ENCODE measurements at regions not wholly inside any gene's neighbourhood (a gene's known extent, or its start where the extent isn't known, plus 50 kb on each side); places are given as distances from the start of the nearest gene placed in this dataset.

DNA sequence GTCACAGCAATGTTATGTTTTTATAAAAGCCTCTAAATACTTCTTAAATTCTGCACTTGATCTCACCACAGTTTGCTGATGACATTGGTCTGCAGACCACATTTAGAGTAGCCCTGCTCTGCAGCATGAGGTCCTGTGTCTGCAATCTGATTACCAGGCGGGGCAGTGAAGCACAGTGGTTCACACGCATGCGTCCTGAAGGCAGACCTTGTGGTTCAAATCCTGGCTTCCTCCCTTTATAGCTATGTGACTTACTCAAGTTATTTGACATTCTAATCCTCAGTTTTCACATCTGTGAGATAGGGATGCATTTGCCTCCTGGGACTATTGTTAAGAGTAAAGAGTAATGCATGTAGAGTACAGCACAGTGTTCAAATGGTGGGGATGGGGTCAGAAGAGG, 50.3 kb downstream of the BMAL2 start:
- DNase-seq (ENCODE audit: low spot score): no peak

DNA sequence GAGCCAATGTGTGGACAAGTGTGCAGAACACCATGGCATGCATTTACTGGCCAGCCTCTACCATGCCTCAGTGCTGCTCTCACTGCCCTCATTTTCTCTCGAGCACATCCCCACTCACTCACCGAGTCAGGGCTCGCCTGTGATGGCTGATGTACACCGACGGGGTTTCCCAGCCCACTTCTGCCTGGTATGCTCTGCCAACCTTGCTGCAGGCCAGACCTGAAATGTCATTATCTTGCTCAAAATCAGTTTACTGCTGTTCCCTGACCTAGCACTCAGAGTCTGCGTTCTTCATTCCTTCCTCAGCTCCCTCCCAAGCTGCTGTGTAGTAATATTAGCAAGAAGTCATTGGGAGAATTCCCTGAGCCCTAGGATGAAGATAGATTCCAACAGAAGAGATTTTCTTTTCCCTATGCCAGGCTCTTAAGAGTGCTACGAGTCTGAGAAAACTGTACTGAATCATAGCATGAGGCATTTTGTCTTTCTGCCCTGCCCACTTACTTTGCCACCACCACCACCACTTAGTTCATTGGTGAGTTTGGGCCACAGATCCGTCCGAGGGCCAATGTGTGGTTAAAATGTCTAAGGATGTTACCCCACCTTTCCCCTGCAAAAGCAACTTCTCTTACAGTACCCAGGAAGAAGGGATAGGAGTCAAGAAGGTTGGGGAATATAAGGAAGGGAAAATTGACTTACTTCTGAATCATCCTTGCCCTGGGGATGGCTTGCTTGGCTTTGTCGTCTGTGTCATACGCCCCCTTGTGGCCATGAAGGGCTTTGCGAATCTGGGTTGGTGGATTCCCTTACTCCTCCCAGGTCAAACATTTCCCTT, 51.0 kb downstream of the BMAL2 start:
- DNase-seq (ENCODE audit: low spot score): peak; percentile 79

DNA sequence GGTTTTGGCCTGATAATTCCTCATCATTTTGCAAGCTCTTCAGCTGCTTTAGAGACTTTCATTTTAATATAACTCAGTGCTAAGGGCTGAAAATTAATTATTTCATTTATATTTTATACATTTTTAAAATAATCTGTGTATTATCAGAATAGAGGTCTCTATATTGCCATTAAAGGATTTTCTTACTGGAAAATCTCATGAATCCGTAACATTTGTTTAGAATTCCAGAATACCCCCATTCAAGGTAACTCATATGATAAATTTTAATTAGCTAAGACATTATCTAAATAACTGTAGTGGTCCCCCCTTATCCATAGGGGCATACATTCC, 51.6 kb downstream of the BMAL2 start:
- DNase-seq (ENCODE audit: low spot score): no peak

DNA sequence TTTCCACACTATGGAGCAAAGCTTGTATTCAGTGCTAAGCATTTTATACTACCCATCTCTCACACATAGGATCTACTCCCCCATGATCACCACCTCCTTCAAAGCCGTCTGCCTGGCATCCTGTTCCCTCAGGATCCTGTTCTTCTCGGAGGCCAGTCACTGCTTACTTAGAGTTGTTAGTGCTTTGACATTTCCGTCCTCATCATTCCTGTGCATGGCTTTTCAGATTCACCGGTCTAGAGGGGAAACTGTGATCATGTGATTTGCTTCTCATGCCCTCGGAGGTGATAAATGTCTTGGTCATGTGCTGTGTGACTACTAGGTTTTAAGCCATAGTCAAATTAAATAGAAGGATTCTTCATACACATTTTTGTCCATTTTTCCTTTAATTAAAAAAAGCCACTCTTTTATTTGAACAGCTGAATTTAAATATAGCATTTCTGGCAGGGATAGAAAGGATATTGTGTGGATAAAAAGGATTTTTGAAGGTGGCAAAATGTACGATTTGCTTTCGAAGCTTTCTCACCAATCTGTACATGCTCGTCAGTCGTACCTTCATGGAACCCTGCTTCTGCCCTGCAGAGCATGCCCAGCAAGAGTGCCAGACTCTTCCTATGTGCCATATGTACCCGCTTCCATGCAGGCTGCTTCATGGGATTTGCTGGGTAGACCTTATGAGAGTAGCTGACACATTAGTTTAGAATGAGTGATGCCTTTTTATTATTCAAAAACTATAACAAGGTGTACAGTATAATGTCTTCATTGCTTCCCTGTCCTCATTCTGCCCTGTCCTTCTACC, 53.3 kb downstream of the BMAL2 start:
- DNase-seq (ENCODE audit: low spot score): peak; percentile 82

DNA sequence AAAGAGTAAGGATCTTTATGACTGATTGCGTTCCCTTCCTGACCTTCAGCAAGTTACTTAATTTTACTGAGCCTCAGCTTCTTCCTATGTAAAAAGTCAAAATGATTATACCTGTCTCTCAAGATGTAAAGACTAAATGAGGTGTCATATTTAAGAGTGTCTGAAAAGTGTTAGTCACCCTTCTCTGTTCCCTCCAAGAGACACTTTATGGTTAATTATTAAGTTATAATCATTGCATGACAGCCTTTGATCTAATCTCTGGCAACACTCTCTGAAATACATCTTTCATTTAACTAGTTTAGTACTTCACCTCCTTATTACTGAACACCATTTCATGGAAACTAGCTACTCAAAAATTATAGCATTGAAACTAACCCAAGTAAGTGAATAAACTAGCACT, 54.8 kb downstream of the BMAL2 start:
- DNase-seq (ENCODE audit: low spot score): no peak

DNA sequence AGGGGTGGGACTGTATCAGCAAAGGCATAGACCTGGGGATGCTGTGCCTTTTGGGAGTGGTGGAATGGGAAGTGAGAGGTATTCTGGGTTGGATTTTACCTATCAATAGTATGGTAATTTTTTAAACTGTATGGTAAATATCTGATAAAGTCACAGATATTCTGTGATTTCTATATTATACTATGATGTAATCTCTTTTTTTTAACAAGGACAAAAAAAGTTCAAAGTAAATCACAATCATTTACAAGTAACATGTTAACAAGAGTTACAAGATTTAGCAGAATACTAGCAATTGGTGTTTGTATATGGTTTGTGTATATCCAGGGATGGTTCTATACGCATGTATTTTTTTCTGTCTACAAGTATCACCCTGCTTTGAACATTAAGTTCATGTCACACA, 56.0 kb downstream of the BMAL2 start:
- no peak for DNase-seq (ENCODE audit: low spot score)

DNA sequence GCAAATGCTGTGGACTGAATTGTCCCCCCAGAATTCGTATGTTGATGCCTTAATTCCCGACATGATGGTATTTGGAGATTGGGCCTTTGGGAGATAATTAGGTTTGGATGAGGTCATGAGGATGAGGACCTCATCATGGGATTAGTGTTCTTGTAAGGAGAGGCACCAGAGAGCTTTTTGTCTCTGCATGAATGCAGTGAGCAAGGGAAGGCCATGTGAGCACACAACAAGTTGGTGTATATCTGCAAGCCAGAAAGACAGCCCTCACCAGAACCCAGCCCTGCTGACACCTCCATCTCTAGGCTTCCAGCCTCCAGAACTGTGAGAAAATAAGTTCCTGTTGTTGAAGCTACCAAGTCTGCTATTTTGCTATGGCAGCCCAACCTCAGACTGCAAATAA, 51.9 kb upstream of the SMCO2 start:
- no peak for DNase-seq (ENCODE audit: low spot score)

DNA sequence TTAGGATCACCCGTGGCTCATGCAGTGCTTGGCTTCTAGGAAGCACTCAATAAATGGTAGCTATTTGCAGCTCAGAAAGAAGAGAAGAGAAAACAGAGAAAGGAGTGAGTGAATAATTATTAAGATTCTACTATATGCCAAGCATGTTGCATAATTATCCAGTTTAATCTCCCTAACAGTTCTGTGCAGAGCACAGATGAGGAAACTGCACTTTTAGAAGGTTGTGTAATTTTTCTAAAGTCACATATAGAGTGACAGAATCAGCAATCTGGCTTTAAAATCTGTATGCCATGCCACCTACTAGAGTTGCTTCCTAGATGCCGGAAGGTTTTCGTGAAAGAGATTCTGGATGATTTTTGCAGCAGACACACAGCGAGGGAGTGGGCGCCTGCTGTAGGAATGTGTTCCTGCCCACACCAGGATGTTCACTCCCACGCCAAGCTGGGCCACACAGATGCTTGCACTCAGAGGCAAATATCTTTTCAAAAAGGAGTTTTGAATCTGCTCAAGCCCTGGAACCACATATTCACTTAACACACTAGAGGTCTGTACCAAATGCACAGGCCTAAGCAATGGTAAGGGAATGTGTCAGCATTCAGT, 50.2 kb upstream of the SMCO2 start:
- DNase-seq (ENCODE audit: low spot score): no peak
